ENCODE measurements at regions not wholly inside any gene's neighbourhood (a gene's known extent, or its start where the extent isn't known, plus 50 kb on each side); places are given as distances from the start of the nearest gene placed in this dataset.

DNA sequence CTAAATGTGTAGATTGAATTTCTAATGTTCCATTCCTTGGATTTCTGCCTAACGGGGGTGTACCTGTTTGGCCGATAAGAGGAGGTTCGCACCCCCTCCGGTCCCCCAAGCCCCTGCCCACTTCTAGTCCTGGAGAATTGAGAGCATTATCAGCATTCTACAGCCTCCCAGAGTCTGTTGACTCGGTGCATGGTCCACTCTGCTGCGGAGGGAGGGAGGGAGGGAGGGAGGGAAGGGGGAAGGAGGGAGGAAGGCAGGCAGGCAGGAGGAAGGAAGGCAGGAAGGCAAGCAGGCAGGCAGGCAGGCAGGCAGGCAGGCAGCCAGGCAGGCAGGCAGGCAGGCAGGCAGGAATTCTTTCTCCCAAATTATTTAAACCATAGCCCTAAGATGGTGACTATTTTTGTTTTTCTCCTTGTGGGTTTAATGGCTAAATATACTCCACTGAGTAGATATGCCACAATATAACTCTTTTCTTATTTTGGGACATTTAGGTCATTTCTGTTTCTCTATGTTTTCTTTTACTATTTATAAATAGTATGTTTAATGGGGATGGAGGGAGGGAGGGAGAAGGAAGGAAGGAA, 69.5 kb upstream of the CHST15 start:
- TF ChIP-seq, protein P1, sequence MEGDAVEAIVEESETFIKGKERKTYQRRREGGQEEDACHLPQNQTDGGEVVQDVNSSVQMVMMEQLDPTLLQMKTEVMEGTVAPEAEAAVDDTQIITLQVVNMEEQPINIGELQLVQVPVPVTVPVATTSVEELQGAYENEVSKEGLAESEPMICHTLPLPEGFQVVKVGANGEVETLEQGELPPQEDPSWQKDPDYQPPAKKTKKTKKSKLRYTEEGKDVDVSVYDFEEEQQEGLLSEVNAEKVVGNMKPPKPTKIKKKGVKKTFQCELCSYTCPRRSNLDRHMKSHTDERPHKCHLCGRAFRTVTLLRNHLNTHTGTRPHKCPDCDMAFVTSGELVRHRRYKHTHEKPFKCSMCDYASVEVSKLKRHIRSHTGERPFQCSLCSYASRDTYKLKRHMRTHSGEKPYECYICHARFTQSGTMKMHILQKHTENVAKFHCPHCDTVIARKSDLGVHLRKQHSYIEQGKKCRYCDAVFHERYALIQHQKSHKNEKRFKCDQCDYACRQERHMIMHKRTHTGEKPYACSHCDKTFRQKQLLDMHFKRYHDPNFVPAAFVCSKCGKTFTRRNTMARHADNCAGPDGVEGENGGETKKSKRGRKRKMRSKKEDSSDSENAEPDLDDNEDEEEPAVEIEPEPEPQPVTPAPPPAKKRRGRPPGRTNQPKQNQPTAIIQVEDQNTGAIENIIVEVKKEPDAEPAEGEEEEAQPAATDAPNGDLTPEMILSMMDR (conservative IDR thresholded peaks at IDR 0.05; ENCODE audit: low read depth, low read length): no peak
- TF ChIP-seq EZH2 (IDR thresholded peaks at IDR 0.05; ENCODE audit: low read length, unreplicated experiment) (no peak), EZH2phosphoT487 (IDR thresholded peaks at IDR 0.05; ENCODE audit: borderline replicate concordance, low read length) (no peak)
